ENCODE measurements at regions not wholly inside any gene's neighbourhood (a gene's known extent, or its start where the extent isn't known, plus 50 kb on each side); places are given as distances from the start of the nearest gene placed in this dataset.

GRCh38 chr20:58138395-58138794, 90.1 kb downstream of the ANKRD60 start:
- DNase-seq = no peak

GRCh38 chr20:58137651-58138265, 90.7 kb downstream of the ANKRD60 start:
- DNase-seq = no peak

DNA sequence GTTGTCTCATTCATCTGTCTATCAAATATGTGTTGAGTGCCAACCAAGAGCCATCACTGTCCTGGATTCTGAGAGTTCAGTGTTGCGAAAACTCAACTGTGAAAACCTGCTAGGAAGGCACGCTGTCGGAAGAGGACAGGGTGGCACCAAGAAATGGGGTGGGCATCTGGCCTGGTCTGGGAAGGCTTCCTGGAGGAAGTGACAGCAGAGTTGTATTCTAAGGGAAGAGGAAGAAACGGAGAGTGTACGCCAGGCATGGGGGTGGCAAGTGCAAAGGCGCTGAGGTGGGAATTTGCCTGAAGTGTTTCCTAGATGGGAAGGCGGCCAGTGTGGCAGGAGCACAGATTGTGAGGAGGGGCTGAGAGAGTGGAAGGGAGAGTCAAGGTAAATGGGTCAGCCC, 91.2 kb downstream of the ANKRD60 start:
- DNase-seq = no peak

GRCh38 chr20:58136149-58136484, 92.3 kb downstream of the ANKRD60 start:
- DNase-seq = no peak

DNA sequence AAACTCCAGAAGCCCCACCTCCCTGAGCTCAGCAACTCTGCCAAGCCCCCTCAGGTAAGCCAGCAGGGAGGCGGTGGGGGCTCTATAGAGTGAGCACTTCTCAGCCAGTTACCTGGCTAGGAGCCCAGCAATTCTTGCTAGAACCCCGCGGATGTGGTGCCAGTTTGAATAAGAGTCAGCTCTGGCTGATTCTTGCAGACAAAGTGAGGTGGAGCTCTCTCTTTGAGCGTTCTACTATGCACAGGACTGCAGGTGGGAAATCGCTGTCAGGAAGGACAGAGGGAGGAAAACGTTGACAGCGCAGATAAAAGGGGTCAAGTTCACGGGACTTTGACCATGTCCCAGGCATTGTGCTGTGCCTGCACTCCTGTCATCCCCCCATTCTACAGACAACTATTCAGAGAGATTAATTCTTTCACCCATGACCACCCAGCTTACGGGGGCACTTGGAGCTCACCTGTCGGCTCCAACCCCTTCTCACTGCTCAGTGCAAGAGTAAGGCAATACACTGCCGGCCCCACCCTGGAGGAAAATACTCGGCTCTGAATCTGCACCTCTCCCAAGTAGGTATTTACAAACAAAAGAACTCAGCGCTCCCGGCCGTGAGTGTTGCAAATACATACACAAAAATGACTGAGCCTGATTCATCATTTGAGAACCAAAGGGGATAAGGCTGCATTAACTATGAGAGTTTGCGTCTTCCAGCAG, 92.9 kb downstream of the ANKRD60 start:
- DNase-seq = no peak

DNA sequence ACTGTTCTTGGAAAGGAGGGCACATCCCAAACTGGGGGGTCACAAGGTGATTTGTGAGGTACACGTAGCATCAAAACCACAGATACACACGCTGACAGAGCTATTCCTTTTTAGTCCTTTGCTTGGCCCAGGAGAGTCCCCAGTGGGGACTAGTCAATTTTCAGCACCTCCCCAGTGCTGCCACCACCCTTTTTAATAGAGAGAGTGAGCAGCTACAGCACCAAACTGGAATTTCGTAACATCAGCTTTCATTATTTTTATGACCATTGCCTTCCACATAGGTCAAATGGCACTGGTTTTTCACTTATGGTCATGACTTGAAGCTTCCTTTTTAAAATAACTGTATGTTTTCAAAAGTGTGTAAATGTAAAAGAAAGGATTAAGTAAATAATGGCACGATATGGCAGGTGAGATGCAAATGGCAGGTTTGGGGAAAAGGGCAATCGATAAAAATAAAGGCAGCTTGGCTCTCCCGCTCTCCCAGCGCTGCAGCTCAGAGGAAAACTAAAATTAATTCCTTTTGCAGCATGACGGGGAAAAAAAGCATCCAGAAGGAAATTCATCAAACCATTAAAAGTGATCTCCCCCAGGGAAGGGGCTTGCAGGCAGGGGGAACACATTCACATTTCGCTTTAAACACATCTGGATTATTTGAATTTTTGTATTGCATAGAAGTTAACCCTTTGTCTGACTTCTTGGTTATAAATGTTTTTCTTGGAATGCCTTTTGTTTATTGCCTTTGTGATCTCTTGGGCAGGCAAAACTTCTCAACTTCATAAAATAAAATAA, 95.2 kb downstream of the ANKRD60 start:
- DNase-seq = no peak

- DNase-seq = no peak
Measured at GRCh38 chr20:58131551-58132142, 96.8 kb downstream of the ANKRD60 start.

DNA sequence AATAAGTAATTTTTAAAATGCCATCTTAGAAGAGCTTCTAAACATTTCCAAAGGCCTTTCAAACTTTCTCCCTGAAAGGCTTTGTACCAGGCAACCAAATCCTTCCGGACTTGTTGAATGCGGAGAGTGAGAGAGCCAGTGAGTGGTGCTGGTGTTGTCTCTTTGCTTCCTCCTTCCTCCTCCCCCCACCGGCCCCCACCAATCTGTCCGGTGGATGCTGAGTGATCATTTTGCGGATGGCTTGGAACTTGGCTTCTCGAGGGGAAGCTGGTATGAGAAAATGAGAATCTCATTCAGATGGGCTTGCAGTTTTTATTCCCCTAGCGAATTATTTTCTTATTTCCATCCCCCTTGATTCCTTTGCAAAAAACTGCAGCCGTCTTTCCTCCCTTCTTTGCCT, 97.3 kb downstream of the ANKRD60 start:
- no peak for DNase-seq

GRCh38 chr20:58130581-58130980, 97.9 kb downstream of the ANKRD60 start:
- DNase-seq = no peak

DNA sequence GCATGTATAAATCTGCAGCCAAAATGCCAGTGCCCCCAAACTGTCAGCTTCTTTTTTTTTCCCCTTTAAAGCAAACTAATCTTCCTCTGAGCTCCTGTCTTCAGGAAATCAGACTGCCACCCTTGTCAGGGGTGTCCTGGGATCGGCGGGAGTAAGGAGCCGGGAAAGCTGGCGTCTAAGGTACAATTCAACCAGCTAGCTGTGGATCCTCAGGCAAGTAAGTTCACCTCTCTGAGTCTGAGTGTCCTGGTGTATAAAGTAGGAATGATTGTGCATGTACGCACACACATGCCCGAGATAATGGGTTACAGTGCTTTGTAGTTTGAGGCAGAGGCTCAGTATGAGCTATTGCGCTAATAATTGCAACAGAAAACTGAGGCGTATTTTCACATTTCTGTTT, 98.3 kb downstream of the ANKRD60 start:
- DNase-seq = no peak

DNA sequence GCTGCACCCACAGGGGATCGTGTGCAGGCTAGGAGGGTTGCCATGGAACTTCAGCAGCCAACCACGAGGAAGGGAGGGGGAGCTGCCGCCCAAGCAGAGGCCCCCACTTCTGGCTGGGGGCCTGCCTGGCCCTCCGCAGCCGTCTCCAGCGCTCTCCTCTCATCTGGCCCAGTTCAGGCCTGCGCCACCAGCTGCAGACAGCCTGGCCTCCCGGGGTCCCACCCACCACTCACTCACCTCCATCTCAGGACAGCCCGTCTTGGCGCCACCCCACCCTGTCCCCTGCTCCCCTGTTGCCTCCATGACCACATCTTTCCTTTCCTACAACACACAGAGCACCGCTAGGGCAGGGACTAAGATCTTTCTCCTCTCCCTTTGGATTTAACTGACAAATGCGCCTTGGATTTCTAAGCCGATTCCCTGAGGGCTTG, 98.7 kb downstream of the ANKRD60 start:
- DNase-seq = no peak

DNA sequence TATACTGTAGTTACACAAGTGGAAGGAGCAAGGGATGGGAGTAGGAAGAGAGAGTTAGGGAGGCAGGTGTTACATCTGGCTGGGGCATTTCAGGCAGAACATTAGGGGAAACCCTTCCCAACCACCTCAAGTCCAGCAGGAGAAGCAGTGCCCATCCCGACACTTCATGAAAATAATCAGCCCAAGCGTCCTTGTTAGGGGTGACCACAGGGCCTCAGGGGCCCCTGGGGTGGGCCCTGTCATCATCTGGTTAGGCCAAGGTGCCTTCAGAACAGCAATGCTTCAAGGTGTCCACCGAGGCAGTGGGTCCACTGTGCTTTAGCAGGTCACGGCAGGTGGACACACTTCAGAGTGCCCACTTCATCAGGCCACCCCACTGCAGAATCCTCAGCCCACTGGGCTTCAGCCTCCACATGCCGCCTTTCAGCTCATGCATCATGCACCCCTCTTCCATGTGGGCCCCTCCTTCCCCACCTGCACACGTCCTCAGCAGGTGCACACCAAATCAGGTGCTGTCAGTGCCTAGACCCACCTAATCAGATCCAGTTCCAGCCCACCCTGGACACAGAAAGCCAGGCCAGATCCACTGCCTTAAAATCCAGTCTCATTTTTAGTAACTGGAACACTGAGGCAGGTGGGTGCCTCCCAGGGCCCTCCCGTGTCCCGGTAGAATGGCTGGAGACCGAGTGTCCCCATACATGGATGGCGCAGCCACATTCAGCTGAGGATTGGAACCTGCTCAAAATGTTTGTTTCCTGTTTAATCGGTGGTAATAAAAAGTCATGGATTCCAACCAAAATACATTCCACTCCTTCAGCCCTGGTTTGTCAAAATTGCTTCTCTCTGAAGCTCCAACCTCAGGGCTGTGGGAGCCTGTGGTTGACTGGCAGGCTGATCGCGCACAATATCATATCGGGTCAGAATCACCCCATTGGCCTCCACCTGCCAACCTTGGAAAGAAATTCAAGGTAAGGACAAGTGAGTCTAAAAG, 99.5 kb downstream of the ANKRD60 start:
- no peak for DNase-seq

DNA sequence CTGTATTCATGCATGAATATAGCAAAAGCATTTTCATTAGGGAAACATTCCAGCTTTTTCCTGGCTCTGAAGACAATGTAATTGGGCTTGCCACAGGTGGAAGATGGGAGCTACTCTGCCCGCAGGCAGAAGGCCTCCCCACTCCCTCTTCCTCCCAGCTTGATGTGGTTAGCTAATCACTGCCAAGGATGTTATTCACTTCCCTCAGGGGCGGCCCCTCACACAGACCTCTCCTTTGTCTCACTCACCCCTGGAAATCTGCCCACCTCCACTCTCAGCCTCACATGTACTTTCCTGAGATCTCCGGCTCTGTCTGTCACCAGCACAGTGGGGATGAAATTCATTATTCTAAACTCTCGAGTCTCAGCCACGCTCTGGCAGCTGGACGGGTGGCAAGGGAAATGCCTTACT, 100.7 kb downstream of the ANKRD60 start:
- DNase-seq = peak; percentile 10

DNA sequence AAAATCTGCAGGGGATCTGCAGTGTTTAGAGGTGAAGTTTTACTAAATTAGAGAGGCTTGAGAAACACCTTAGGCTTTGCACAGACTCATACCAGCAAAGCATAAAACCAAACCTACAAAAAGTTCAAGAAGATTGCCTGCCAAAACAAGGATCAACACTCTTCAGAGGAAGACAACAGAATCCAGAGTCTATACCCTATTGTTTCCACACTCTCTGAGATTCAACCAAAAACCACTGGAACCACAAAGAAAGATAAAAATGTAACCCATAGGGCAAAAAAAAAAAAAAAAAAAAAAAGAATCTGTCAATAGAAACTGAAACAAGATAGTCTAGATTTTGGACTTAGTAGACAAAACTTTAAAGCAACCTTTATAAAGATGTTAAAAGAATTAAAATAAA, 102.7 kb downstream of the ANKRD60 start:
- no peak for DNase-seq

- no peak for DNase-seq
Measured at GRCh38 chr20:58117944-58118343, 110.5 kb downstream of the ANKRD60 start.

- DNase-seq = no peak
Measured at GRCh38 chr20:58116505-58116904, 111.9 kb downstream of the ANKRD60 start.

- DNase-seq = peak; percentile 11
Measured at GRCh38 chr20:58113716-58114115, 114.7 kb downstream of the ANKRD60 start.

DNA sequence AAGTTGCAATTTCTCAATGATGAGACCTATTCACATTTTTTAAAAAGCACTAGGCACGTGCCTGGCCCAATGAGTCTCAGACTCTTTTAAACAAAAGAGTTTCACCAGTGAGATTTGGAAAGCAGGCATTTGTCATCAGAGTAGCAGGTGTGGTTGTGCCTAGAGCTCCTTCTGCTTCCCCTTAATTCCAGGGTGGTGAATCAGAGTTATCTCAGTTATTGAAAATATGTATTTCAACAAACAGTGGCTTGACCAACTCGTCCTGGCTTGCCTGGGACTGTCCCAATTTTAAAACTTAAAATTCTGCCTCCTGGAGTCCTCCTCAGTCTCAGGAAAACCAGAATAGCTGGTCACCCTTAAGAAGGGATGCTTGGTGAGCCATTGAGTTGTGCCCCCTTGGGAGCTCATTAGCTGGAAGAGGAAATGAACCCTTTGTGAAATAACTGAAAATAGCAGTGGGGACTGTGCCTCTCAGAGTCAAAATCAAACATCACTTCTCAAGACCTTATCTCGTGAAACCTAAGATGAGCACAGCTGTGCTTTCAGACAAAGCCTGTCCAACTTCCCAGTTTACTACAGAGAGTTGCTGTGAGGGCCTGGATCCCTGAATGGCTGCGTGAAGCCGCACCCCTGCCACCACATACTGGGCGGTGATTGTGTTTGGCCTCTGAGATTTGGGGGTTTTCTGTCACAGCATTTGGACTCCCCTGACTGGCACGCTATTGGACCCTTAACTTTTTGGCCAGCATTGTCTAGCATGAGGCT, 116.3 kb downstream of the ANKRD60 start:
- DNase-seq = no peak

- DNase-seq = no peak
Measured at GRCh38 chr20:58111310-58112016, 117.0 kb downstream of the ANKRD60 start.

- DNase-seq = no peak
Measured at GRCh38 chr20:58109918-58110635, 118.4 kb downstream of the ANKRD60 start.

Measured in NCI-H446 treated with DMSO at 0.1 percent for 48 hours (cell line).